GM21367 (cell line): ENCODE measurements at regions not wholly inside any gene's neighbourhood (a gene's known extent, or its start where the extent isn't known, plus 50 kb on each side); places are given as distances from the start of the nearest gene placed in this dataset.

Experiments
- ATAC-seq: cut with Tn5 transposase; IDR thresholded peaks from one replicate; pipeline ENCODE4 v1.9.1; 2021; ENCODE audit not compliant: unreplicated experiment

DNA sequence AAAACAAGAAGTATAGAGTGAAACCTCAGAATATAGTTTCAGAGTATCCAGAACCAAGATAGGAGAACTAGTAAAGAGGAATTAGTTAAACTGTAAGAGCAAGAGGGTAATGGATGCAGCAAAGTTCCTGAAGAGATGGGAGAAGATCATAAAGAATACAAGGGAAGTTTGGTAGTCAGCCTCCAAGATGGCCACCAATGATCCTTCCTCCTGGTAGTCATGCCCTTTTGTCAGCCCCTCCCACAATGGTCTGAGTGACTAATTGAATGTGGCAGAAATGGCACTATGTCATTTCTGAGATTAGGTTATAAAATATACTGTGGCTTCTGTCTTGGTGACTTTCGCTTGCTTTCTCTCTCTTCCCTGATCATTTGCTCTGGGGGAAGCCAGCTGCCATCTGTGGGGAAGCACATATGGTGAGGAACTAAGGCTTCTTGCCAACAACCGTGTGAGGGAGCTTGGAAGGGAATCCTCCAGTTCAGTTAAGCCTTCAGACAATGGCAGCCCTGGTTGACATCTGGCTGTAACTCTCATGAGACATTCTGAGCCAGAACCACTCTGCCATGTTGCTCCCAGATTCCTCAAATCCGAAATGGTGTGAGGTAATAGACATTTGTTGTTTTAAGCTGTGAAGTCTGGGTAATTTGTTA lies 55.3 kb upstream of the AMN1 start:
- no peak for ATAC-seq

DNA sequence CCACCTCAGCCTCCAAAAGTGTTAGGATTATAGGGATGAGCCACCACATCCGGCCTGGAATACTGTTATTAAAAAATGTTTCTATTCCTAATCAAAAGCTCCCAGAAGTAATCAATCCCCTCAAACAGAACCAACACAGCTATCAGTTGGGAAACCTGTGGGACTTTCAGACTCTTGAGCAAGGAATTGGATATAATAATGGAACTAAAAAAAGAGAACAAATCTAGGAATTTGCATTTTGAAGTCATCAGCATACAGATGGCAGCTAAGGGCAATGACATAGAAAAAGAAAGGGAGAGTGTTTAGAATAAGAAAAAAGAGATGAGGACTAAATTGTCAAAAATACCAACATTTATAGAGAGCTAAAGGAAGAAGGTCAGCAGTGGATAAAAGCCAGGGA lies 54.7 kb upstream of the AMN1 start:
- ATAC-seq, result no peak

- ATAC-seq, result no peak
Measured at GRCh38 chr12:31781894-31782540, 53.2 kb upstream of the AMN1 start.

DNA sequence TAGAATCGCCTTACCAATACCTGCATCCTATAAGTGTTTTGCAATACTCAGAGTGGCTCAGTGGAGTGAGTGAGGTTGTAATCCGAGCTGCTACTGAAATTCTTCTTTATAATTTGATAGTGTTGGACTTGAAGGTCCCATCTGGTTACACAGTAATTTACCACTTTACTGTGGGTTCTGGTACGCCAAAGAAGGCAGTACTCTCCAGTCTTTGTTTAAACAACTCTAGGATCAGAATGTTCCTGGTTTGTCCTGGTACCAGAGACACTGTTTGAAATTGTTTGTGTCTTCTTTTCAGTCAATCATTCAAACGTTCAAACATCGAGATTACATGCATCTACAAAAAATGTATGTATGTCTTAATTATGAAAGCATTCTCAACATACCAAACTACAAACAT lies 51.3 kb upstream of the AMN1 start:
- ATAC-seq, result no peak

DNA sequence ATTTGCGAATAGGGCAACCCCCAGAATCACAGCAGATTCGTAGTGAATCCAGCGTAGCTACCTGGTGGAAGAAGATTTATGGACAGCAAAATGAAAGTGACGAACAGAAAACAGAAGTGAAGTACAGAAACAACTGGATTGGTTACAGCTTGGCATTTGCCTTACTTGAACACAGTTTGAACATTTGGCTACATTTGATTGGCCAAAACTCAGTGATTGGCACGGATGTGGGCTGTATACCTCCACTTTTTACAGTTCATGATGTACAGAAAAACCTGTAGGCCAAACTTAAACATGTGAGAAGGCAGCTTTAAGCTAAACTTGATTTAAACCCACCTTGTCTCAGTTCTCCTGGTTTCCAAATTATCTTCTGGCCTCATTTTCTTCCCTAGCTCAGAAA lies 49.9 kb upstream of the AMN1 start:
- no peak for ATAC-seq
